ENCODE measurements at regions not wholly inside any gene's neighbourhood (a gene's known extent, or its start where the extent isn't known, plus 50 kb on each side); places are given as distances from the start of the nearest gene placed in this dataset.

DNA sequence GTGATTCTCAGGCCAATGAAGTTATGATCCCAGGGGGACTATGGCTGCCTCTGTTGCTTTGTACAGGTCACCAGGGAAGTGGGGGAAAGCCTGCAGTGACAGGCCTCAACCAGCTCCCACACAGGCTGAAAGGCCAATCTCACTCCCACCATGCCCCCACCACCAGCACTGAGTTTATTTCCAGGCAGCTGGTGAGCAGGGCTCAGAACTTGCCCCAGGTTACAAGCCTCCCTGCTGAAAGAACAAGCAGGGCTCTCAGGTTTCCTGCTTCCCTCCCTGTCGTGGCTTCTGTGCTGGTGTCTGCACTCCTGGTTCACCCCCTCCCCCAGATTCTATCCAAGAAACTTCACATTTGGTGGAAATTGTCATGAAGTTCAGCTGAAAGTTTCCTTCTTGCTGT, 260.3 kb downstream of the CCDC59 start:
- TF ChIP-seq, protein P1, sequence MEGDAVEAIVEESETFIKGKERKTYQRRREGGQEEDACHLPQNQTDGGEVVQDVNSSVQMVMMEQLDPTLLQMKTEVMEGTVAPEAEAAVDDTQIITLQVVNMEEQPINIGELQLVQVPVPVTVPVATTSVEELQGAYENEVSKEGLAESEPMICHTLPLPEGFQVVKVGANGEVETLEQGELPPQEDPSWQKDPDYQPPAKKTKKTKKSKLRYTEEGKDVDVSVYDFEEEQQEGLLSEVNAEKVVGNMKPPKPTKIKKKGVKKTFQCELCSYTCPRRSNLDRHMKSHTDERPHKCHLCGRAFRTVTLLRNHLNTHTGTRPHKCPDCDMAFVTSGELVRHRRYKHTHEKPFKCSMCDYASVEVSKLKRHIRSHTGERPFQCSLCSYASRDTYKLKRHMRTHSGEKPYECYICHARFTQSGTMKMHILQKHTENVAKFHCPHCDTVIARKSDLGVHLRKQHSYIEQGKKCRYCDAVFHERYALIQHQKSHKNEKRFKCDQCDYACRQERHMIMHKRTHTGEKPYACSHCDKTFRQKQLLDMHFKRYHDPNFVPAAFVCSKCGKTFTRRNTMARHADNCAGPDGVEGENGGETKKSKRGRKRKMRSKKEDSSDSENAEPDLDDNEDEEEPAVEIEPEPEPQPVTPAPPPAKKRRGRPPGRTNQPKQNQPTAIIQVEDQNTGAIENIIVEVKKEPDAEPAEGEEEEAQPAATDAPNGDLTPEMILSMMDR (conservative IDR thresholded peaks at IDR 0.05; ENCODE audit: low read length) = no peak
- no peak for DNase-seq (ENCODE audit: low read depth)
- H3K4me3 ChIP-seq (ENCODE audit: low read length) = no peak overlapping the region

DNA sequence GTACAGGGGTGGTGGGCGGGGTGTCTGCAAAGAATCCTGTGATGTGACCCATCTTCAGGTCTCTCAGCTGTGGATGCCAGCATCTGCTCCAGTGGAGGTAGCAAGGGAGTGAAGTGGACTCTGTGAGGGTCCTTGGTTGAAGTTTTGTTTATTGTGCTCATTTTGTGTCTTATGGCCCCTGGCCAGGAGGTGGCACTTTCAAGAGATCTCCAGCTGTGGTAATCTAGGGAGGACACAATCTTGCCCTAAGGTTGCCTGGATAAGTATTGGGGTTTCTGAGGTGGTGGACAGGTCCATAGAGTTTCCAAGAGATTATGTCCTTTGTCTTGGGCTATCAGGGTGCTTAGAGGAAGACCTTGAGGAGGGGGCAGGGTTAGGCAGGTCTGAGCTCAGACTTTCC, 260.7 kb downstream of the CCDC59 start:
- no peak overlapping the region for H3K4me3 ChIP-seq (ENCODE audit: low read length)
- no peak for DNase-seq (ENCODE audit: low read depth)
- TF ChIP-seq, protein P1 (conservative IDR thresholded peaks at IDR 0.05; ENCODE audit: low read length) = no peak

DNA sequence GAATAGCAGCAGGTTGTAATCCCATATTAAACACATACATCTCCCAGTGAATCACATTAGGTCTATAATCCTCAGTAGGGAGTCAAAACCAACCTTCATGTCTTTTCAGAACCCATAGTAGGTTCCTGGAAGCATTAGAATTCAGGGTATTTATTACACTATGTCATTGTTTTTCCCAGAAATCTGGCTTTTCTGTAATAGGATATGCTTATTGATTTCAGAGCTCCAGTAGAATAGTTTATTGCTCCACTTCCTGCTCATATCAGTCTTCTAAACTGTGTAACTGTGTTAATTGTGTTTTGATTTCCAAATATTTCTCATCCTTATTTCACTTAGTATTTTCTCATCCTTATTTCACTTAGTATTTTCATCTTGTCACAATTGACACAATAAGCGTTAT, 268.0 kb downstream of the CCDC59 start:
- no peak overlapping the region for H3K4me3 ChIP-seq (ENCODE audit: low read length)
- DNase-seq (ENCODE audit: low read depth) = no peak
- TF ChIP-seq, protein P1 (conservative IDR thresholded peaks at IDR 0.05; ENCODE audit: low read length) = no peak

DNA sequence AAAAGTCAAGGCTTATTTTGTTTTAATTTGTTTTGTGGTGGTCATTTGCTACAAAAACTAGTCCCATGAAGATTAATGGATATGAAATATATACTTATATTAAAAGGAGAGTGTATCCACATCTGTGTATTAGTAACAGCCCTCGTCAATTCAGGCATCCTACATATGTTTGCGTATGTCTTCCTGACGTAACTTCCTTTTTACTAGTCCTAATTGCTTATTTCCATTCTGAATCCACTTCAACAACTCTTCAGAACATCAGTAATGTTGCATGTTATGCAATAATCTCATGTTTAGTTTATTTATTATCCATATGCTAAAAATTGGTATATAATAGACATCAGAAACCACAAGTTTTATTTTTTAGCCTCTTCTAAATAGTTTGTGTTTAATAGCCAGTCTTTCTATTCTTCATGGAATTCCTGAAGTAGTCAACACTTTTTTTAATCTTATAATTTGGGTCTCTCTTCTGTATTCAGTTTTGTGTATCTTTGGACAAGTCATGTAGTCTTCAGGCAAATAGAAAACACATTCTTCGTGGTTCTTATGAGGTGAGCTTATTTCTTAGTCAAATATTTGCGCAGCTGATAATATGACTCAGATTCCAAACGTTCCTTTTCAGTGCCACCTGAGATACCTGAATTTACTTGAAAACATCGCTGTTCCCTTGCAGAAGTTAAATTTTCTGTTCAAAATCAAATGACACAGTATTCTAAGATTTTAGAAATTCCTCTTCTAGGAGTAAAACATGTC, 268.6 kb downstream of the CCDC59 start:
- TF ChIP-seq, protein P1 (conservative IDR thresholded peaks at IDR 0.05; ENCODE audit: low read length) = no peak

DNA sequence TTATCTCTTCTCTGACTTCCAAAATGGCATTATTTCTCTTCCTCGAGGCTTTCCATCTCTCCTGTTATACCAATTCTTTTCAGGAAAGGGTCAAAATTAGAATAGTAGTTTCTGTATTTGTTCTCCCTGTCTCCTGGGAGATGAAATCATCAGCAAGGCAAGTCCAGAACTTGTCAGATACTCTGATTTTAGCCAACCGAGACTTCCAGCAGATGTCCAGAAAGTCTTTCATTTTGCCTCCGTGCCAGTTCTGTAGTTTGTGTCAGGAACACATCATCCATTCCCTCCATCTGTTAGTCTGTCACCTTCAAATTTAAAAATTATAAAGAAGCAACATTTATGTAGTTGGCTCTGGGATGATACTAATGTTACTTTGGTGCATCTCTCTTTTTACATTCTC, 275.7 kb downstream of the CCDC59 start:
- no peak for DNase-seq (ENCODE audit: low read depth)
- TF ChIP-seq, protein P1 (conservative IDR thresholded peaks at IDR 0.05; ENCODE audit: low read length) = no peak

More for the DNA sequence above, 268.6 kb downstream of the CCDC59 start:
- no peak for DNase-seq (ENCODE audit: low read depth)
- H3K4me3 ChIP-seq (ENCODE audit: low read length) = no peak overlapping the region

DNA sequence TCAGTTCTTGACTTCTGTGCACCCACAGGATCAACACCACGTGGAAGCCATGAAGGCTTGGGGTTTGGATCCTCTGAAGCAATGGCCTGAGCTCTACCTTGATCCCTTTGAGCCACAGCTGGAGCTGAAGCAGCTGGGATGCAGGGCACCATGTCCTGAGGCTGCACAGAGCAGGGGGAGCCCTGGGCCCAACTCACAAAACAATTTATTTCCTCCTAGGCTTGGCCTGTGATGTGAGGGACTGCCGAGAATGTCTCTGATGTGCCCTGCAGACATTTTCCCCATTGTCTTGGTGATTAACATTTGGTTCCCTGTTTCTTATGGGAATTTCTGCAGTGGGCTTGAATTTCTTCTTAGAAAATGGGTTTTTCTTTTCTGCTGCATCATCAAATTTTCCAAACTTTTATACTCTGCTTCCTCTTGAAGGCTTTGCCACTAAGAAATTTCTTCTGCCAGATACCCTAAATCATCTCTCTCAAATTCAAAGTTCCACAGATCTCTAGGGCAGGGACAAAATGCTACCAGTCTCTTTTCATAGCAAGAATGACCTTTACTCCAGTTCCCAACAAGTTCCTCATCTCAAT, 288.2 kb downstream of the CCDC59 start:
- DNase-seq (ENCODE audit: low read depth) = no peak
- TF ChIP-seq, protein P1 (conservative IDR thresholded peaks at IDR 0.05; ENCODE audit: low read length) = no peak
- H3K4me3 ChIP-seq (ENCODE audit: low read length) = no peak overlapping the region

More for the DNA sequence above, 275.7 kb downstream of the CCDC59 start:
- no peak overlapping the region for H3K4me3 ChIP-seq (ENCODE audit: low read length)

DNA sequence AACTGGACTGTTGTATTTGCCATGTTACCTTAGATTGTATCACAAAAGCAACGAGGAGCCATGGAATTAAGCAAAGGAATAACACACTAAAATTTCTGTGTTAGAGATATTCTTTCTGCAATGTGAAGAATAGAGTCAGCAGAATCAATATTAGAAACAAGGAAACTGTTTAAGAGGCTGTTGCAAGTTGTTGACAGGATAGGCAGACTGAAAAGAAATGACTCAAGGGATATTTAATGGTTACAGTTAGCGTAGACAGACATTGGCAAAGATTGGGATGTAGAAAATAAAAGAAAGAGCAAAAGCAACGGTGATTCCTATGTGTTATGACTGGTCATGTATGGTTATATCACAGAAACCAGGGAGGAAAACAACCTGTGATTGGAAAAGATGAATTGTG, 299.0 kb upstream of the PPFIA2 start:
- H3K4me3 ChIP-seq (ENCODE audit: low read length) = no peak overlapping the region
- DNase-seq (ENCODE audit: low read depth) = no peak
- TF ChIP-seq, protein P1 (conservative IDR thresholded peaks at IDR 0.05; ENCODE audit: low read length) = no peak

Data from AG10803 (cell line).